NCI-H446 treated with DMSO at 0.1 percent for 48 hours (cell line): ENCODE measurements at regions not wholly inside any gene's neighbourhood (a gene's known extent, or its start where the extent isn't known, plus 50 kb on each side); places are given as distances from the start of the nearest gene placed in this dataset.

Source experiments
- DNase-seq: peaks from one replicate; lab custom pipeline; 2025; lab: John Stamatoyannopoulos, UW

DNA sequence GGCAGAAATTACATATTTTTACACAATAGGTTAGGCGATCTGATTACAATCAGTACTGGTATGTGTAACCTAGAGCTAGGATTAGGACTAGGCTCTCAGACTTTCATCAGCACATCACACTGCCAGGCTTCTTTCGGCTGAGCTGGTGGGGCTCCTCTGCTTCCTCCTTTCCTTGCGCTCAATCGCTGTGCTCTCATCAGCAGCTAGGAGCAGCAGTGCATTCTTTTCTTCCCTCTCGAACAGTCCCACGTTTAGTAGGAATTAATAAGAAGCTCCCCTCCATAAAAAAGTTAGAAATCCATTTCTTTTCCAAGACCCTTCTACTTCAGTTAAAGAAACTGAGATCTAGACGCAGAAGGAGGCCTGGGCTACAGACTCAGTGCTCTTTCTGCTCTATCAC lies 350.4 kb downstream of the SPRY1 start:
- no peak for DNase-seq

DNA sequence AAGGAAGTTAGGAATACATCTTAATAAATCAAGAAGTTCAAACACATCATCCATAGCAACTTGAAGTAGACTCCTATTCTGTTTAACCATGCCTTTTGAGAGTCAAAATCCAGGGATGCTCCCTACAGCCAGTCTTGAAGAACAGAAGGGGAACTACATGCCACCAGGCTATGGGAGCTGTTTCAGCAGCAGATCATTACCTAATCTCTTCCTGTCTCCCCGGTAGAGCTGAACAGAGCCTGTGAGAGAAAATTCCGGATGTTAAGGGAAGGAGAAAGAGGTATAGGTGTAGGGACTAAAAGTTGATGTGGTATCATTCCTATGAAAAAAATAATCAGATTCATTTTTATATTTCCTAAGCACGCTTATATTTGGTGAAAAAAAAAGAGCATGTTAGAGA lies 352.2 kb downstream of the SPRY1 start:
- no peak for DNase-seq

DNA sequence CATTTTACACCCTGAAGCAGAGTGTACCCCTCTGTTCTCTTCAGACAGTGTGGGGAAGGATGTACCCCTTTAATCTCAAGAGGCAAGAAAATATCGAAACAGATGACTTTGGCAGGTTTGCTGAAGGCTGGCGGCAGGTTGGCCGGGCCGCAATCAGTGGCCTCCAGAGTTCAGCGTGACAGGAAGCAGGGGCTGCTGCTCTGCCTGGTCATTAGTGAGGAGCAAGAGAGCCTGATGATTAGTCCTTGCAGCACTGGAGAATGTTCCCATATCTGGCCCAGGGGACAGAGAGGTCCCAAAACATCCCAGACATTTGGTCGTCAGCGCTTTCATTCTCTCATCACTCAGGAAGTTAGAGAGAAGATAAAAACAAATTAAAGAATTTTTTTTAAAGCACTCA lies 352.8 kb downstream of the SPRY1 start:
- no peak for DNase-seq

DNA sequence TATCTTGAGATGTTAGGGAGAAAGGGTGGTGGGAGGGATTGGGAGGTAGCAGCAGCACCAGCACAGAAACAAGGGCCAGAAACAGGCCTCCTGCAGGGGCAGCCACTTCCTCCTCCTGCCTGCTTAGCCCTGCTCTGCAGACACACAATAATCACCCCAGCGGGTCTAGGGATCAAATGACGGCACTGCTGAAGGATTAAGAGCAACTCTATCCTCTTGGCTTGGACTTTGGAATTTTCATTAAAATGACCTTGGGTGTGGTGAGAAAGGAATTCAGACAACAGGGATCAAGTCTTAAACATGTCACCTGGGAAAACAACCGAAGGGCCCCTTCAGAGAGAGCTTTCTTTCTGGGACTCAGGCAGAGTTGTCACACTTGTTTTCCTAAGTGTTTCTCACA lies 353.4 kb downstream of the SPRY1 start:
- no peak for DNase-seq

DNA sequence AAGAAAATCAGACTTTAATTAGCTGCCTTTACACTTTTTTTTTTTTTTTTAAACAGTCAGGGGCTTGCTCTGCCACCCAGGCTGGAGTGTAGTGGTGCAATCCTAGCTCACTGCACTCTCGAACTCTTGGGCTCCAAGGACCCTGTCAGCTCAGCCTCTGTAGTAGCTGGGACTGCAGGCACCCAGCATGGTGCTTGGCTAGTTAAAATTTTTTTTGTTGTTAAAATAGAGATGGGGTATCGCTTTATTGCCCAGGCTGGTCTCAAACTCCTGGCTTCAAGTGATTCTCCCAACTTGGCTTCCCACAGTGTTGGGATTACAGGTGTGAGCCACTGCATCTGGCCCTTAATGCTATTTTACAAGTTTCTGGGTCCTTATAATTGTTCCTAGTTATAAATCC lies 359.1 kb downstream of the SPRY1 start:
- no peak for DNase-seq

DNA sequence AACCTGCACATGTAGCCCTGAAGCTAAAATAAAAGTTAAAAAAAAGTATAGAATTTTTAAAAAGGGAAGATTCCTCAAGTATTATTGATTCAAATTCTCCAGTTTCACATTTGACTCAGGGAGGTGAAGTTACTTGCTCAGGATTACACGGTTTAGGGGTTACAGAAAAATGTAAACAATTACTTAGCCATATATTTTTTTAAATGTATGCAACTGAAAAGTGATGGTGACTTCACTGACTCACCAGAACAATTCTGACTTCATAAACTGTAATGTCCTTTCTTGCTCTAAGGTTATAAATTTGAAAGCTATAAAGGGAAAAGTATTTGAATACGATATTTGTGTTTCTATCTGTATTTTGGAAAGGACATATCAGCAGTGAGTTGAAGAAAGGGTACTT lies 371.2 kb downstream of the SPRY1 start:
- DNase-seq, result no peak

DNA sequence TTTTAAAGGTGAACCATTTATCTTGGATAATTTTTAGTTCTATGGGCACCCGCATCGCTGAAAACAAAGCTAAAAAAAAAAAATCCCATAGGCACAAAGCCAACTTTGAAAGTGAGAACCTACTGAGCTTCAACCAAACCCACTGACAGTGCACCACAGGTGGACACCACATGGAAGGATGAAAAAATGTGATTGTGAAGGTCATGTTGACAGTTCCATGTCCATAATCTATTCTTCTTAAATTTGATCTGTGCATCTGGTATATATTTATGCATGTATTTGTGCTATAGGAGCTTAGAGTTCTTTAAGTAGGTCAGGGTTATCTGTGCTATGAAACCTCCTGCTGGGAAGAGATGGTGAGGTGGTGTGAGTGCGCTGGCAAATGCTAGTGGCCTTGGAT lies 374.3 kb downstream of the SPRY1 start:
- DNase-seq, result no peak

DNA sequence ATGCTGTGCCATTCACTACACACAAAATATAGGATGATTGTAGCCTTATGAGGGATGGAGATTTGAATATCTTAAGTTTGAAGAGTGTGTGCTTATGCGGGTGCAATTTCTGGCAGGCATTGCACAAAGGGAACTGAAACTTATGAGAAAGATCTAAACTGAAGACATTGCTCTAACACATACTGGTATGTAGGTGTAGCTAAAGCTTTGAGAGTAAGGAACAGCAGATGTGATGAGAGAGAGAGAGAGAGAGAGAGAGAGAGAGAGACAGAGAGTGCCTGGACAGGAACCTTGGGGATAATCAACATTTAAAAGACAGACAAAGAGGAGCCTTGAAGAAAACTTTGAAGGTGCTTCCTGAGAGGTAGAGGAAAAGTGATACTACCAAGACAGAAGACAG lies 379.7 kb downstream of the SPRY1 start:
- DNase-seq, result no peak

DNA sequence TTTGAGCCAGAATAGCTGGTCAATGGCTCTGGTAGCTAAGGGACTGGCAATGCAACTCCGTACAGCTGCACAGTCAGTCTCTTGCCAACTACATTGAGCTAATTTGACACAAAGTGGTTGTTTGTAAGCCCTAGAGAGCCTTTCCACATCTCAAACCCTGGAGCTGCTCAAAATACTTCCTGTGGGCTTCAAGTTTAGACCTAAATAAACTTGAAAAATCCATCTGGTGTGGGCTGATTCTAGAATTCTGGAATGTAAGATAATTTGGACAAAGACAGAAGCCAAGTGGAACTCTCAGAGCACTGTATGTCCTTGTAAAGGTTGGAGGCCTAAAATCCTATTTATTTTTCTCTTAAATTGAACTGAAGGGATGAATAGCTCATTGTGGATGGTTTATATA lies 380.8 kb downstream of the SPRY1 start:
- no peak for DNase-seq

DNA sequence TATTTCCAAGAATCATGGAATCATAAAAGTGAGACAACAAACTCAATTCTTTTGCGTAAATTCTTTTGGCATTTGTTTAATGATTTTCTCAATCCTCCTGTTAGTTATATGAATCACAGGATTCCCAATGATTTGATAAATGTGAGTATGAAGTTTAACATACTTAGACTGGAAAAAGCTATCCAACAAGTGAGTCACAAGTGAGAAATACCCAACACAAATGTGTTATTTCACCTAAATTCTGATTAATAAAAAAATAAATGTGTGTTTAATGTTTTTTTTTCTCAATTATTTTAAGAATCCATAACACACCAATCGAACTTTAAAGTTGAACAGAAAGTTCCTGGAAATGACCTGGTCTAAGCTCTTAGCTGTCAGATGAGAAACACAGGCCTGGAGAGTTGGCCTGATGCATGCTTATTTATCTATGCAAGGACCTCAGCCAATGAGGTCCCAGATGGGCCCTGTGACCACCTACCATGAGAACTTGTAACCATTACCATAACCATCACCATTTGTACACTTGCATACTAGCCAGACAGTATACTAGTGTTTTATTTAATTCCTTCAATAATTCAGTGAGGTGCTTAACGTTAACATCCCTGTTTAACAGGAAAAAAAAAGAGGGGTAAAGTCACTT lies 386.7 kb downstream of the SPRY1 start:
- no peak for DNase-seq

DNA sequence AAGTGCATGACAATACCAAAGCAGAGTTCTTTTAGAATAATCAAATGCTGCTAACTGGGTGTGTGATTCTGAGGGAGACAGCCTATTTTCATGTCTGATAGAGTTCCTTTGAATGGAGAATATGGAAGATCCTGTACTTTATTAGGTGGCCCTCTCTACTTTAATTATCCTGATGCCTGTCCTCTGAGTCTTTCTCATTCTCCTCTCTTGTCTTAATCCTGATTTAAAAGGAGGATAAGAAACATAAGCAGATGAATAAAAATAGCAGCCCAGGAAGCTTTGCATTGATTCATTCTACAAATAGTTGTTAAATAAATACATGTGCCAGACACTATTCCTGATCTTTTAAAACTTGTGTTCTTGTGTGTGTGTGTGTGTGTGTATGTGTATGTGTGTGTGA lies 387.3 kb downstream of the SPRY1 start:
- DNase-seq, result no peak

DNA sequence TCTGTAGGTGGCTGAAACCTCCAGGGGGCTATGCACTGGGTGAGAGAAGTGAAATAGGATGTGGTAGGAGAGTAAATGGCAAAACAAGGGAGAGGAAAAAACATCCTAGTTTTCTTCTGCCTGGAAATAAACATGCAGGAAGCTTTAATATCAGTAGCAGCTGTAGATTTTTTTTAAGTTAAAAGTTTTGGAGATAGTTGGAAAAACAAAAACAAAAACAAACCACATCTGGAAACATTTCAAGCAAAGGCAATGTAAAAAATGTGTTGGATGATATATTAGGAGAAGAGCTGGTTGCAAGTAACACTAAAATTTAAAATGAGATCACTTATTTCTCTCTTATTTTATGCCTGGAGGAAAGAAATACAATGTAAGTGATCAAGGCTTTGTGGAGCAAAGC lies 388.0 kb downstream of the SPRY1 start:
- DNase-seq, result no peak

DNA sequence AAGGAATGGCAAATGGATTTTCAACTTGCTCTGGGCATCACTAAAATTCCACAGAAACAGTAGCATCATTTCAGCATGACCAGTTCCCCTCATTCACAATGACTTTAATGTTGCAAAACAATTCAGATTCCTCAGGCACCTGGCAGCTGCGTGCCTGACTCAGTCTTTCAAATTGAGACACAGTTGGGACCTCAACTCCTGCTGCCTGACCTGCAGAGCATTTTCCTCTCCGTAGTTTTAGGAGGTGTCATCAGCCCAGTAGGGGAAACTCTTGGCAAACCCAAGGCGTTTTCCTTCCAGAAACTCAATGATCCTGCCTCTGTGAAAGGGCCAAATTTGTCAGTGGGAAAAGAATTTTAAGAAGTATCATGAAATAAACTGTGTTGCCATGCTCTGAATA lies 388.9 kb downstream of the SPRY1 start:
- DNase-seq, result no peak

DNA sequence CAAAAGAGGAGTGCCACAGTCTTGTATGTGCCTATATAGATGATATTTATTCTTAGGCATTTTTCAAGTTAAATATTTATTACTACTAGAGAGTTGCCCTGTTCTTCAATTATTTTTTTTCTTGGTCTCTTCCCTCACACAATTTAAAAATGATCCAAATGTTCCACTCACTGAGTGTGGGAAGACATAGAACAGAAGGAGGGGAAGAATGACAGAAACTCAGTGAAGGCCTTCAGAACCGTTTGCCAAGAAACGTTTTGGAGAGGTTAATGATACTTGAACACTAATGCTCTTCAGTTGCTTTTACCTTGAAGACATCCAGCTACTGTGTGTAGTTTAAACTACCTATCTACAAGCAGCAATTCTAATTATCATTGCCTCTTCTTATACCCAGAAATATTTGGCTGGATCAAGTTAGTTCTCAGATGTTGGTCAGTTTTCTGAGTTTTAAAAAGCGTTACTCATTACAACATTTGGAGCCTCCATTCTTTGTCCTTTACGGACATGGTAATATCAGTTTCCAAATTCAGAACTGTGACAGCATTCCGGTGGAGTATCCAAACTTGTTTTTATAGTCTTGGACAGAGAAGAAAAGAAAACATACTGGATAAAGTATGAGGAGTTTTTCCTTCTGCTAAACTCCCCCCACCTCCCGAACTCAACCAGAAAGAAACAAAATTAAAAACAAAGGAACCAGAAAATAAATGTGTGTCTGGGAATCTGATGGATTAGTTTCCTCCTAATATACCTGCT lies 389.7 kb downstream of the SPRY1 start:
- no peak for DNase-seq

DNA sequence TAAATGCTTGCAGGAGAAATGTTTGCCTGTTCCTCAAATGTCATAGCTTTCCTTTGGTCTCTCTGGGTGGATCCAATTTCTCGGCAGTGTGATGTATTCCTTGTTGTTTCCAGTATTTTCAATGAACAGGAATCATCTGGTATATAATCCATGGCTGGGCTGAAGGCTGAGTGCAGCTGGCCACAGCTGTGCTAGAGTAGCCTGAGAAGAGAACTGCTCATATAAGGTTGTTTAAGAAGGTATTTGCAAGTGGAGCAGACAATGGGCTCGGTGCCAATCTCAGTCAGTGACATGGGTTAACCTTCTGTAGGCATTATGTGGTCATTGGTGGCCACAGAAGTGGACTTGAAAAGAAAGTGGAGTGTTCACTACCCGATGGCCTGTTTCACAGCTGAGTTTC lies 390.3 kb downstream of the SPRY1 start:
- DNase-seq, result no peak

DNA sequence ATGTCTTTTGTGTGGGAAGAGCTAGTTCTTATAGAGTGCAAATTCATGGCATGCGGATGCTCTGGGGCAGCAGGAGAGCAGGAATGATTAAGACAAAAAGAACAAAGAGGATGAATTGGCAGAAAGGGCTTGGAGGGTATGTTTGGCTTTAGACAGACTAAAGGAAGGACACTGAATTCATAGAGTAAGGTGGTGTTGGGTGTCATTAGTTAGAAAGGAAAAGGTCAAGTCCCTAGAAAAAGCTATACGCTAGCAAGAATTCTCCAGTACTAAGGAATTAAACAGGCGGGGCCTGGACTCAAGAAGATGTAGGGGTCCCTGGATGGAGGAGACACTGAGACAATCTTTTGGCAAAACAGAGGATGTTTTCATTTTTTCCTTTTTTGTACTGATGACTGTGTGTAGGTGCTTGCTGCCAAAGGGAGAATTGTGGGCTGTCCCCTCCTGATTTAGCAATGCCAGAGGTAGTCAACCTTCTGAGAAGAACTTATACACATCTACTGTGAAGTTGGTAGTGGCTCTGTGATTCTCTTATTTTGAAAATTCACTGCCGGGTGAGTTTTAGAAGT lies 391.0 kb downstream of the SPRY1 start:
- DNase-seq, result no peak

DNA sequence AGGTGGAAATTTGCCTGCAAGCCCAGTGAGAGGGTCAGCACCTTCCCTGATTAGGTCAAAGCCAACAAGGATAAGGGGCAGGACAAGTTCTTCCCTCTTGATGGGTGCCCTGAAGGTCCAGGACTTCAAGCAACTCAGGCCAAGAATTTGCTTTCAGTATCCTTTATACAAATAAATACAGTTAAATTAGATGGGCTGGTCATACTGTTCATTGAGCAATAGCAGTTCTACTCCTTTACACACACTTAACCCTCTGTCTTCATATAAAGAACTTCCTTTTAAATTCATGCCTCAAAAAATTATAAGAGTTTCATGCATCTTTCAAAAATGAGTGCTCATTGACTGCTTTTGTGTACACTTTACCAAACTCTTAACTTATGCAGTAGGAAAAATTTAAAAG lies 392.0 kb downstream of the SPRY1 start:
- DNase-seq, result no peak

DNA sequence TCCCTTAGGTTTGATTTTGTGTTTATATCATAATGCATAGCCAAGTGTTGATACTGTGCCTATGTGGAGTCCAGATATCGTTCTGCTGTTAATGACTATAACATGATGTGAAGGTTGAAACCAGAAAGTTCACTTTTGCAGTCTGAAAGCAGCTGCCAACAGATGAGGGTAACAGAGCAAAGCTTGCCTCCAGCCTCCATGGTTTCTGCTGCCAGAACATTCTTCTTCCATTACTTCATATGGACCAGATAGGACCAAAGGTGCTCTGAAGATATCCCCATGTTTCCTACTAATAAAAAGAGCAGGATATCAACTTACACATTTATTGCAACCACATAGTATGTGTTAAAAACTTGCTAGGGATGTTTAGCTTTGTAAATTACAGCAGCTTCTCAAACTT lies 394.1 kb downstream of the SPRY1 start:
- DNase-seq, result no peak

DNA sequence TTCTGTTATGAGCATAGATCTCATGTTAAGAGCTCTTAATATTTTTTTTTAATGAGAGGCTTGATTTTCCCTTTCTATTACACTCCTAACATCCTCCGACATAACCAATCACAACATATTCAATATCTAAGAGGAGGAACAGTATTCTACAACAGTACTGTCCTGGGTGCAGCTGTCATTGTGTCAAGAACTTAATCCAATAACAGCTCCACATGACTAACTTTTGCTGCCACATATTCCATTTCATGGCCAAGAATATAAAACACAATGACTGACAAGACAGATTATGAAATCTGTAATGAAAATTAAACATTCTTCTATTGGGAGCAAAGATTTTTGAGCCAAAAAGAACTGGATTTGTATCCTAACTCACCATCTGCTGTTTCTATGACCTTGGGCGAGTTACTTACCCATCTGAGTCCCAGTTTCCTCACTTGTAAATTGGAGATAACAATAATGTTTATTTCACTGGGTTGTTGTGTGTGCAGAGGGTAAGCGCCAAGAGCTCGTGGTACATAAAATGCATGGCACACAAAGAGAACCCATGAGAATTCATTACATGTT lies 405.6 kb downstream of the SPRY1 start:
- DNase-seq, result peak; percentile 44

DNA sequence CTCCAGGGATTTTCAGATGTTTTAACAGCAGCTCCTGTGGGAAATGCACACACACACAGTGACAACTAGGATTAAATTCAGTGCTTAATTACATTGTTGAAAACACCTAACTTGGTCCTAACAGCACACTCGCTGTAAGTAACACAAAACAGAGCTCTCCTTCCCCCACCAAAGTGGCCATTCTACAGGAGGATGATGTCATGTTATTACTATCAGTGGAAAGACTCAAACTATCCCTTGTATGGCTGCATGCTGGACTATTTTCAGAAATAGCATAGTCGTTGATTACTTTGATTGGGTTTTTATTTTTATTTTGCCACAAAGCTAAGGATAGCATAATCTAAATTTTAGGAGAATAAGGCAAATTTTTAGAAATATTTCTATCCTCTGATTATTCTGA lies 406.3 kb downstream of the SPRY1 start:
- DNase-seq, result no peak

DNA sequence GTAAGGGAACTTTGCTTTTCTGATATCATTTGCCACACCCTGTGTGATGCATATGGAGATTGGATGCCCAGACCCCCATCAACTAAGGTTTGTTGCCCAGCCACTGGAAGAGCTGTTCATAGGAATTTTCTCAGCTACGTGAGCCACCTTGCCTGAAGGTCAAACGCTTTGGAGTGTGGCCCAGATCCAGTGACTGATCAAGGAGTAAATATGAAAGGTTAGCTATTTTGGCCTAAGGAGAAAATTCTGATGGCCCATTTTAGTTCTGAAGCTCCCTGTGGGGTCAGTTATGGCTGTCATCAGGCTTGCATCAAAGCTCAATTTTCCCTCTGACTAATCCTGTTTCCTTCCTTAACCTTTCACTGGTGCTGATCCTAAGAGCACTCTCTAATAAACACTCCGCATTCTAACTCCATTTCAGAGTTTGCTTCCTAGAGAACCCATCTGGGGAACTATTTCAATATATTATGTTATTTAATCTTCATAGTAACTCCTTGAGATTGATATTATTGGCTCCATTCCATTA lies 407.7 kb downstream of the SPRY1 start:
- DNase-seq, result no peak

DNA sequence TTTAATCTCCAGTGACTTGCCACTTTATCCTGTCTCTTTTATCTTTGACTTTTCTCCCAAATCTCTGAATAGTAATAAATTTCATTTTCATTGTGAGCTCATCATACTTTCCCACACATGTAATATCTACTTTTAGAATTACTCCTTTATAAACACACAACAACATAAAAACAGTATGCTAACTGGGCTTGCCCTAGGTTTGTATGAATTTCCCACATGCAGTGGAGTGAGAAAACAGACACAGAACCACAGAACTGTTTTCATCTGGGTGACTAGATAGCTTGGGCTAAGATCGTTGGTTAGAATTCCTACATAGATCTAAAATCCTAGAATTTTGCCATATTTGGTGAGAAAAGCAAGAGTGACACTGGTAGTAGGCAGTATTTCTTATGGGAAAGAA lies 409.5 kb downstream of the SPRY1 start:
- no peak for DNase-seq

DNA sequence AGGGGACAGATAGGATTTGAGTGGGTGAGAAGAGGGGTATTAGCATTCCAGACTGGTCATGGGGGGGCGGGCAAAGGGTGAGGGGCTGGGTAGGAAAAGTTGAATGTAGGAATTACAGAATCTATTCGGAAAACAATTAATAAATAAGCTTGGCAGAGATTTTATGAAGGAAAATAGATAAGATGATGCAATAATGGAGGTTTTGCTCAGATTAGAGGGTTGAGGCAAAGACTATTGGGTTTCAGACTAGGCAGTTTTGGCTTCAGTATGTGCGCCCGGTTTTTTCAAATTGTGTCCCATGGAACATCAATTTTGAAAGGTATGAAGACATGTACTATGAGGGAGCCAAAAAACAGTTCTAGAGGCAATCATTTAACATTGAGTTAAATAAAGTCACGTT lies 410.6 kb downstream of the SPRY1 start:
- no peak for DNase-seq
